Glutamatergic neuron (in vitro differentiated cells): ENCODE measurements at regions not wholly inside any gene's neighbourhood (a gene's known extent, or its start where the extent isn't known, plus 50 kb on each side); places are given as distances from the start of the nearest gene placed in this dataset.

Experiments used
- DNase-seq: peaks from one replicate; pipeline ENCODE4 v3.0.0; 2022
- H3K27ac Mint-ChIP-seq: one replicate; pipeline ENCODE4 v1.8.0; 2020; ENCODE audit warnings: mild to moderate bottlenecking, mixed read lengths, inconsistent platforms; ENCODE audit not compliant: unreplicated experiment
- H3K27me3 Mint-ChIP-seq: one replicate; pipeline ENCODE4 v1.8.0; 2020; ENCODE audit warnings: mild to moderate bottlenecking, moderate library complexity, mixed read lengths, inconsistent platforms; ENCODE audit not compliant: unreplicated experiment
- H3K36me3 Mint-ChIP-seq: one replicate; pipeline ENCODE4 v1.8.0; 2020; ENCODE audit warnings: mild to moderate bottlenecking, mixed read lengths, inconsistent platforms; ENCODE audit not compliant: unreplicated experiment
- H3K4me1 Mint-ChIP-seq: one replicate; pipeline ENCODE4 v1.8.0; 2020; ENCODE audit warnings: mild to moderate bottlenecking, low read depth, mixed read lengths, inconsistent platforms; ENCODE audit not compliant: unreplicated experiment
- H3K4me3 Mint-ChIP-seq: one replicate; pipeline ENCODE4 v1.8.0; 2020; ENCODE audit warnings: mild to moderate bottlenecking, mixed read lengths, inconsistent platforms; ENCODE audit not compliant: unreplicated experiment
- H3K9me3 Mint-ChIP-seq: one replicate; pipeline ENCODE4 v1.8.0; 2020; ENCODE audit warnings: mild to moderate bottlenecking, moderate library complexity, mixed read lengths, inconsistent platforms; ENCODE audit not compliant: unreplicated experiment
- CTCF ChIP-seq: fragments of 200-600 bp; sonication (generic); IDR thresholded peaks from one replicate; pipeline ENCODE4 v1.5.0; 2021; ENCODE audit not compliant: partially characterized antibody, unreplicated experiment

- Mint-ChIP-seq H3K9me3 (no peaks in the 10 kb centered on the region), H3K27me3 (peaks cover 4% of the 10 kb centered on the region), H3K4me3 (no peak overlapping the region), H3K4me1 (no peaks in the 10 kb centered on the region), H3K27ac (no peak overlapping the region), H3K36me3 (no peaks in the 10 kb centered on the region)
- no peak for TF ChIP-seq CTCF
- no peak for DNase-seq
Measured at GRCh38 chrX:120794525-120794975, 81.1 kb downstream of the CT47B1 start.

GRCh38 chrX:120793098-120793497 lies 82.6 kb downstream of the CT47B1 start:
- no peak for DNase-seq
- Mint-ChIP-seq H3K4me1 (no peaks in the 10 kb centered on the region), H3K27me3 (peaks cover 2% of the 10 kb centered on the region), H3K4me3 (no peak overlapping the region), H3K27ac (no peak overlapping the region), H3K9me3 (no peaks in the 10 kb centered on the region), H3K36me3 (no peaks in the 10 kb centered on the region)
- no peak for TF ChIP-seq CTCF

GRCh38 chrX:120791013-120791643 lies 84.5 kb downstream of the CT47B1 start:
- H3K27me3 Mint-ChIP-seq, result peaks cover 2% of the 10 kb centered on the region
- H3K27ac Mint-ChIP-seq, result no peak overlapping the region
- H3K36me3 Mint-ChIP-seq, result no peaks in the 10 kb centered on the region
- H3K4me3 Mint-ChIP-seq, result no peak overlapping the region
- H3K4me1 Mint-ChIP-seq, result no peaks in the 10 kb centered on the region
- no peak for DNase-seq
- TF ChIP-seq CTCF, result no peak
- no peaks in the 10 kb centered on the region for H3K9me3 Mint-ChIP-seq

- no peaks in the 10 kb centered on the region for H3K9me3 Mint-ChIP-seq
- H3K4me3 Mint-ChIP-seq, result no peak overlapping the region
- no peak for DNase-seq
- H3K27me3 Mint-ChIP-seq, result peaks cover 2% of the 10 kb centered on the region
- H3K27ac Mint-ChIP-seq, result no peak overlapping the region
- no peaks in the 10 kb centered on the region for H3K36me3 Mint-ChIP-seq
- no peaks in the 10 kb centered on the region for H3K4me1 Mint-ChIP-seq
- no peak for TF ChIP-seq CTCF
Measured at GRCh38 chrX:120790552-120790951, 85.1 kb downstream of the CT47B1 start.

- H3K36me3 Mint-ChIP-seq, result no peaks in the 10 kb centered on the region
- no peaks in the 10 kb centered on the region for H3K9me3 Mint-ChIP-seq
- H3K27me3 Mint-ChIP-seq, result peaks cover 2% of the 10 kb centered on the region
- no peaks in the 10 kb centered on the region for H3K4me1 Mint-ChIP-seq
- TF ChIP-seq CTCF, result peak; percentile 67
- no peak overlapping the region for H3K27ac Mint-ChIP-seq
- H3K4me3 Mint-ChIP-seq, result no peak overlapping the region
- no peak for DNase-seq
Measured at GRCh38 chrX:120790118-120790517, 85.5 kb downstream of the CT47B1 start.
